ENCODE measurements at regions not wholly inside any gene's neighbourhood (a gene's known extent, or its start where the extent isn't known, plus 50 kb on each side); places are given as distances from the start of the nearest gene placed in this dataset.

- no peak for DNase-seq (ENCODE audit: extremely low read depth in 1 of 2, low read depth in 1 of 2)
These were observed 54.2 kb upstream of the RMST start for GRCh38 chr12:97408363-97408762.

DNA sequence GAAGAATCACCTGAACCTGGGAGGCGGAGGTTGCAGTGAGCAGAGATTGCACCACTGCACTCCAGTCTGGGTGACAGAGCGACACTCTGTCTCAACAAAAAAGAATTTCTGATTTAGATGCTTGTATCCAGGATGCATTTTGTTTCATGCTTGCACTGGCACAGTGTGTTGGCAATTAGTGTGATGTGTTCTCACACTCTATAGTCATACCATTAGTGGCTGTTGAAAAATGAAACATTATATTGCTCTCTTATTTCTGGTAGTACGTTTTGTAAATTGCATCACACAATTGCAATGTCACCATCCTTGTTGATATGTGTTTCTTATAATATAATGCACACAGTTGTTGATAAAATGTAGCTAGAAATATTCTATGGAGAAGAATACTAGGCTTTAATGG, 51.3 kb upstream of the RMST start:
- DNase-seq (ENCODE audit: extremely low read depth in 1 of 2, low read depth in 1 of 2): no peak

All from activated CD8-positive, alpha-beta memory T cell treated with anti-CD3 and anti-CD28 coated beads for 1 hour (primary cell).